ENCODE measurements at regions not wholly inside any gene's neighbourhood (a gene's known extent, or its start where the extent isn't known, plus 50 kb on each side); places are given as distances from the start of the nearest gene placed in this dataset.
A peak's percentile ranks its signal among the peaks of the same experiment; 100 is the strongest.

GRCh38 chr3:104631254-104631653 lies 735.5 kb upstream of the ALCAM start:
- 100% methylated on average over 1 of the region's 2 CpGs for WGBS (ENCODE audit: insufficient coverage)
- no peaks in the 10 kb centered on the region for H3K36me3 Mint-ChIP-seq
- ATAC-seq, result peak in 1 of 3 donors; percentile 21

GRCh38 chr3:104632521-104632920 lies 734.2 kb upstream of the ALCAM start:
- no peaks in the 10 kb centered on the region for H3K4me1 Mint-ChIP-seq
- intact Hi-C loops (cut with micrococcal nuclease), result no loop called here

More at GRCh38 chr3:104631254-104631653, 735.5 kb upstream of the ALCAM start:
- Histone ChIP-seq H3K9me3 (ENCODE audit: control insufficient read depth, insufficient read depth, low read length) (peaks cover 11% of the 10 kb centered on the region), H3K36me3 (ENCODE audit: control insufficient read depth, insufficient read depth, low read length) (no peaks in the 10 kb centered on the region), H3K27ac (ENCODE audit: low read length) (no peak overlapping the region), H3K27me3 (ENCODE audit: control insufficient read depth, insufficient read depth, low read length) (no peaks in the 10 kb centered on the region), H3K4me1 (ENCODE audit: control insufficient read depth, insufficient read depth, low read length) (no peaks in the 10 kb centered on the region), H3K4me3 (ENCODE audit: low read length) (no peak overlapping the region)
- Mint-ChIP-seq H3K9me3 (peaks cover 5 to 8% of the 10 kb centered on the region in 2 donors), H3K27me3 (ENCODE audit: low read depth in 2 of 2) (no peaks in the 10 kb centered on the region), H3K27ac (no peak overlapping the region), H3K4me1 (no peaks in the 10 kb centered on the region), H3K4me3 (no peak overlapping the region)
- no peak for DNase-seq
- no peak for TF ChIP-seq CTCF (IDR thresholded peaks at IDR 0.05)
- intact Hi-C loops (cut with micrococcal nuclease), result loop anchor here (2.0 kb wide), 1 partner anchor 18 kb away; no protein-coding TSS in a partner anchor

GRCh38 chr3:104632947-104633346 lies 733.8 kb upstream of the ALCAM start:
- DNase-seq, result no peak
- H3K4me3 ChIP-seq (ENCODE audit: low read length), result no peak overlapping the region
- H3K9me3 Mint-ChIP-seq, result peaks cover 13% of the 10 kb centered on the region in 2 donors
- no peak overlapping the region for H3K27ac ChIP-seq (ENCODE audit: low read length)
- H3K36me3 ChIP-seq (ENCODE audit: control insufficient read depth, insufficient read depth, low read length), result no peaks in the 10 kb centered on the region
- H3K4me1 ChIP-seq (ENCODE audit: control insufficient read depth, insufficient read depth, low read length), result no peaks in the 10 kb centered on the region
- H3K27me3 ChIP-seq (ENCODE audit: control insufficient read depth, insufficient read depth, low read length), result no peaks in the 10 kb centered on the region
- TF ChIP-seq CTCF (IDR thresholded peaks at IDR 0.05), result no peak
- no peaks in the 10 kb centered on the region for H3K4me1 Mint-ChIP-seq
- intact Hi-C loops (cut with micrococcal nuclease), result no loop called here
- WGBS (ENCODE audit: insufficient coverage), result no CpG with 5 or more reads among the region's 1 CpG
- no peak overlapping the region for H3K4me3 Mint-ChIP-seq
- H3K36me3 Mint-ChIP-seq, result no peaks in the 10 kb centered on the region
- H3K9me3 ChIP-seq (ENCODE audit: control insufficient read depth, insufficient read depth, low read length), result peaks cover 11% of the 10 kb centered on the region
- H3K27ac Mint-ChIP-seq, result no peak overlapping the region
- H3K27me3 Mint-ChIP-seq (ENCODE audit: low read depth in 2 of 2), result no peaks in the 10 kb centered on the region
- no peak for ATAC-seq

More at GRCh38 chr3:104632521-104632920, 734.2 kb upstream of the ALCAM start:
- no peak overlapping the region for H3K4me3 Mint-ChIP-seq
- Histone ChIP-seq H3K4me3 (ENCODE audit: low read length) (no peak overlapping the region), H3K4me1 (ENCODE audit: control insufficient read depth, insufficient read depth, low read length) (no peaks in the 10 kb centered on the region), H3K36me3 (ENCODE audit: control insufficient read depth, insufficient read depth, low read length) (no peaks in the 10 kb centered on the region), H3K27ac (ENCODE audit: low read length) (no peak overlapping the region), H3K9me3 (ENCODE audit: control insufficient read depth, insufficient read depth, low read length) (peaks cover 11% of the 10 kb centered on the region), H3K27me3 (ENCODE audit: control insufficient read depth, insufficient read depth, low read length) (no peaks in the 10 kb centered on the region)
- WGBS (ENCODE audit: insufficient coverage), result 92% methylated on average over 1 of the region's 3 CpGs
- no peak for TF ChIP-seq CTCF (IDR thresholded peaks at IDR 0.05)
- DNase-seq, result no peak
- ATAC-seq, result no peak
- no peak overlapping the region for H3K27ac Mint-ChIP-seq
- H3K36me3 Mint-ChIP-seq, result no peaks in the 10 kb centered on the region
- peaks cover 10 to 12% of the 10 kb centered on the region in 2 donors for H3K9me3 Mint-ChIP-seq
- H3K27me3 Mint-ChIP-seq (ENCODE audit: low read depth in 2 of 2), result no peaks in the 10 kb centered on the region

GRCh38 chr3:104635872-104636580 lies 730.7 kb upstream of the ALCAM start:
- Mint-ChIP-seq H3K4me1 (no peaks in the 10 kb centered on the region), H3K27me3 (ENCODE audit: low read depth in 2 of 2) (no peaks in the 10 kb centered on the region), H3K27ac (no peak overlapping the region), H3K4me3 (no peak overlapping the region), H3K9me3 (peaks cover 21 to 23% of the 10 kb centered on the region in 2 donors), H3K36me3 (no peaks in the 10 kb centered on the region)
- 79% methylated on average over 3 of the region's 4 CpGs for WGBS (ENCODE audit: insufficient coverage)
- ATAC-seq (no peak), DNase-seq (no peak)
- TF ChIP-seq CTCF (IDR thresholded peaks at IDR 0.05), result no peak
- Histone ChIP-seq H3K4me3 (ENCODE audit: low read length) (no peak overlapping the region), H3K27ac (ENCODE audit: low read length) (no peak overlapping the region), H3K36me3 (ENCODE audit: control insufficient read depth, insufficient read depth, low read length) (no peaks in the 10 kb centered on the region), H3K4me1 (ENCODE audit: control insufficient read depth, insufficient read depth, low read length) (no peaks in the 10 kb centered on the region), H3K9me3 (ENCODE audit: control insufficient read depth, insufficient read depth, low read length) (peaks cover 8% of the 10 kb centered on the region), H3K27me3 (ENCODE audit: control insufficient read depth, insufficient read depth, low read length) (no peaks in the 10 kb centered on the region)
- intact Hi-C loops (cut with micrococcal nuclease), result no loop called here
